ENCODE measurements at regions not wholly inside any gene's neighbourhood (a gene's known extent, or its start where the extent isn't known, plus 50 kb on each side); places are given as distances from the start of the nearest gene placed in this dataset.

DNA sequence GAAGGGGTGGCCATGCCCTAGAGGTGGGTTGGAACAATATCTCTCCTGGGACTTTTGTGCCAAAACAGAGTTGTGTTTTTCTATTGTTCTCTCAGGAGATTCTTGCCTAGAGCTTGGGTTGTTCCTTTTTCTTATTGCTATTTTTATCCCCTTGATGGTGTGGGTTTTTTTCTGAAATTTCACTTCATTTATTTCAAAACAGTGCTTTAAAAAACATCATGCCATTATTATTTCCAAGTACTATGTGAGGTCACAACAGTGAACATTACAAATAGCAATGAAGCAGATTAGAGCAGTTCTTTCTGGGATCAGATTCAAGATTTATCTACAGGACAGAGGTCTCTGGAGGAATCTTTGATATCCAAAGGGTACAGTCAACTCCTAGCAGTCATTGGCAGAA lies 76.6 kb downstream of the ACTBL2 start:
- TF ChIP-seq, protein P1, sequence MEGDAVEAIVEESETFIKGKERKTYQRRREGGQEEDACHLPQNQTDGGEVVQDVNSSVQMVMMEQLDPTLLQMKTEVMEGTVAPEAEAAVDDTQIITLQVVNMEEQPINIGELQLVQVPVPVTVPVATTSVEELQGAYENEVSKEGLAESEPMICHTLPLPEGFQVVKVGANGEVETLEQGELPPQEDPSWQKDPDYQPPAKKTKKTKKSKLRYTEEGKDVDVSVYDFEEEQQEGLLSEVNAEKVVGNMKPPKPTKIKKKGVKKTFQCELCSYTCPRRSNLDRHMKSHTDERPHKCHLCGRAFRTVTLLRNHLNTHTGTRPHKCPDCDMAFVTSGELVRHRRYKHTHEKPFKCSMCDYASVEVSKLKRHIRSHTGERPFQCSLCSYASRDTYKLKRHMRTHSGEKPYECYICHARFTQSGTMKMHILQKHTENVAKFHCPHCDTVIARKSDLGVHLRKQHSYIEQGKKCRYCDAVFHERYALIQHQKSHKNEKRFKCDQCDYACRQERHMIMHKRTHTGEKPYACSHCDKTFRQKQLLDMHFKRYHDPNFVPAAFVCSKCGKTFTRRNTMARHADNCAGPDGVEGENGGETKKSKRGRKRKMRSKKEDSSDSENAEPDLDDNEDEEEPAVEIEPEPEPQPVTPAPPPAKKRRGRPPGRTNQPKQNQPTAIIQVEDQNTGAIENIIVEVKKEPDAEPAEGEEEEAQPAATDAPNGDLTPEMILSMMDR (IDR thresholded peaks at IDR 0.05) = no peak
- TF ChIP-seq POLR2A (IDR thresholded peaks at IDR 0.05) = no peak
